ENCODE measurements at regions not wholly inside any gene's neighbourhood (a gene's known extent, or its start where the extent isn't known, plus 50 kb on each side); places are given as distances from the start of the nearest gene placed in this dataset.

DNA sequence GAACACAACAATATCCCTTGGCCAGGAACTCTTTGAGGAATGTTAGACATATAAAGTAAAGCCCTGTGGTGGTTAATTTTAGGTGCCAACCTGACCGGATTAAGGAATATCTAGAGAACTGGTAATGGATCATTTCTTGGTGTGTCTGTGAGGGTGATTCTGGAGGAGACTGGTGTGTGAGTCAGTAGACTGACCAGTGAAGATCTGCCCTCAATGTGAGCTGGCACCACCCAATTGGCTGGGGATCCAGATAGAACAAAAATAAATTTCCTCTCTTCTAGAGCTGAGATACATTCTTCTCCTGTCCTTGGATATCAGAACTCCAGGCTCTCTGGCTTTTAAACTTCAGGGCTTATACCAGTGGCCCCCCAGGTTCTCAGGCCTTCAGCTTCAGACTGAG lies 56.2 kb upstream of the TNPO1 start:
- no peak for ATAC-seq
- Histone ChIP-seq H3K27me3 (no peaks in the 10 kb centered on the region), H3K4me3 (no peak overlapping the region), H3K4me1 (no peaks in the 10 kb centered on the region), H3K27ac (no peak overlapping the region), H3K9me3 (no peaks in the 10 kb centered on the region), H3K36me3 (no peaks in the 10 kb centered on the region)
- no peak for DNase-seq
- TF ChIP-seq, protein P1, sequence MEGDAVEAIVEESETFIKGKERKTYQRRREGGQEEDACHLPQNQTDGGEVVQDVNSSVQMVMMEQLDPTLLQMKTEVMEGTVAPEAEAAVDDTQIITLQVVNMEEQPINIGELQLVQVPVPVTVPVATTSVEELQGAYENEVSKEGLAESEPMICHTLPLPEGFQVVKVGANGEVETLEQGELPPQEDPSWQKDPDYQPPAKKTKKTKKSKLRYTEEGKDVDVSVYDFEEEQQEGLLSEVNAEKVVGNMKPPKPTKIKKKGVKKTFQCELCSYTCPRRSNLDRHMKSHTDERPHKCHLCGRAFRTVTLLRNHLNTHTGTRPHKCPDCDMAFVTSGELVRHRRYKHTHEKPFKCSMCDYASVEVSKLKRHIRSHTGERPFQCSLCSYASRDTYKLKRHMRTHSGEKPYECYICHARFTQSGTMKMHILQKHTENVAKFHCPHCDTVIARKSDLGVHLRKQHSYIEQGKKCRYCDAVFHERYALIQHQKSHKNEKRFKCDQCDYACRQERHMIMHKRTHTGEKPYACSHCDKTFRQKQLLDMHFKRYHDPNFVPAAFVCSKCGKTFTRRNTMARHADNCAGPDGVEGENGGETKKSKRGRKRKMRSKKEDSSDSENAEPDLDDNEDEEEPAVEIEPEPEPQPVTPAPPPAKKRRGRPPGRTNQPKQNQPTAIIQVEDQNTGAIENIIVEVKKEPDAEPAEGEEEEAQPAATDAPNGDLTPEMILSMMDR (IDR thresholded peaks at IDR 0.05), result no peak
- intact Hi-C loops (cut with DNase I), result no loop called here

DNA sequence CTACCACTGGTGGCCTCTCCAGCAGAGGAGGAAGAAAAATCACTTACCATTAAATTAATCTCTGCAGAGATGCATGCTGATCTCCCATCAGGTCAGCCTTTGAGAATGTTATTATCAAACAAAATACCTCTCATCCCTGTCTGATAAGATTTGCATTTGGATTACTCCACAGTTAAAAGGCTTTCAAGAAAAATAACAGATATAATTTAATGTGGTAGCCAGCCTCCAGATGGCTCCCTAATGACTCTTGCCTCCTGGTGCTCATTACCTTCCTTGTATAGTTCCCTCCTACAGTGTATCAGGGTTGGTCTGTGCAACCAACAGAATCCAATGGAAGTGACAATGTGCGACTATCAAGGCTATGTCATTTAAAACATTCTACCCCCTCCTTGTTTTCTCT lies 63.6 kb upstream of the TNPO1 start:
- DNase-seq (no peak), ATAC-seq (no peak)
- TF ChIP-seq, protein P1 (IDR thresholded peaks at IDR 0.05), result no peak
- H3K27ac ChIP-seq, result no peak overlapping the region
- no peaks in the 10 kb centered on the region for H3K4me1 ChIP-seq
- intact Hi-C loops (cut with DNase I), result no loop called here
- H3K36me3 ChIP-seq, result no peaks in the 10 kb centered on the region
- H3K4me3 ChIP-seq, result no peak overlapping the region
- H3K27me3 ChIP-seq, result no peaks in the 10 kb centered on the region
- no peaks in the 10 kb centered on the region for H3K9me3 ChIP-seq

DNA sequence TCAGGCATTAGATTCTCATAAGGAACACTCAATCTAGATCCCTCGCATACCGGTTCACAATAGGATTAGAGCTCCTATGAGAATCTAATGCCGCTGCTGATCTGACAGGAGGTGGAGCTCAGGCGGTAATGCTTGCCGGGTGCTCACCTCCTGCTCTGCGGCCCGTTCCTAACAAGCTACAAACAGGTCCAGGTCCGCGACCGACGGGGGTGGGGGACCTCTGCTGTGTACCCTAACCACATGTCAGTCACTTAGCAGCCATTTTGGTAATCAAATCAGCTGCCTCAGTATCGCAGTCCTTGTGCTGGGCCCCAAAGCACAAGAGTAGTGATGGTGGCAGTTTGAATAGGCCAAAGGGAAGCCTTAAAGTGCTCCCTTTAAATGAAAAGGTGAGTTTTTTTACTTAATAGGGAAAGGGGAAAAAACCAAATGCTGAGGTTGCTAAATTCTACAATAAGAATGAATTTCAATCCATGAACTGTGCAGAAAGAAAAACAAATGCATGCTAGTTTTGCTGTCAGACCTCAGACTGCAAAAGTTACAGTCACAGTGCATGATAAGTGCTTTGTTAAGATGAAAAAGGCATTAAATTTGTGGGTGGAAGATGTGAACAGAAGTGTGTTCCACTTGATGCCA lies 67.0 kb upstream of the TNPO1 start:
- no peaks in the 10 kb centered on the region for H3K27me3 ChIP-seq
- H3K4me3 ChIP-seq, result no peak overlapping the region
- H3K36me3 ChIP-seq, result no peaks in the 10 kb centered on the region
- TF ChIP-seq, protein P1 (IDR thresholded peaks at IDR 0.05), result no peak
- H3K9me3 ChIP-seq, result no peaks in the 10 kb centered on the region
- DNase-seq, result no peak
- intact Hi-C loops (cut with DNase I), result no loop called here
- no peaks in the 10 kb centered on the region for H3K4me1 ChIP-seq
- no peak for ATAC-seq
- H3K27ac ChIP-seq, result no peak overlapping the region

DNA sequence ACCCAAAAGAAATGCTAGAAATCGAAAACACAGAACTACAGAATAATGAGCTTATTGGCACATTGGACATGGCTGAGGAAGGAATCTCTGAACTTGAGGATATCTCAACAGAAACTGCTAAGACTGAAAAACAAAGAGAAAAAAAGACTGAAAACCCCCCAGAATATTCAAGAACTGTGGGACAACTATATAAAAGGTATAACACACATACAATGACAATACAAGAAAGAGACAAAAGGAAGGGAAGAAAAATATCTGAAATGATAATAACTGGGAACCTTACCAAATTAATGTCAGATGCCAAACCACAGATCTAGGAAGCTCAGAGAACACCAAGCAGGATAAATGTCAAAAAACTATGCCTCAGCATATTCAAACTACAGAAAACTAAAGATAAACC lies 68.6 kb upstream of the TNPO1 start:
- Histone ChIP-seq H3K4me3 (no peak overlapping the region), H3K9me3 (no peaks in the 10 kb centered on the region), H3K27ac (no peak overlapping the region), H3K36me3 (no peaks in the 10 kb centered on the region), H3K27me3 (no peaks in the 10 kb centered on the region), H3K4me1 (no peaks in the 10 kb centered on the region)
- DNase-seq (no peak), ATAC-seq (no peak)
- TF ChIP-seq, protein P1 (IDR thresholded peaks at IDR 0.05), result no peak
- intact Hi-C loops (cut with DNase I), result no loop called here

DNA sequence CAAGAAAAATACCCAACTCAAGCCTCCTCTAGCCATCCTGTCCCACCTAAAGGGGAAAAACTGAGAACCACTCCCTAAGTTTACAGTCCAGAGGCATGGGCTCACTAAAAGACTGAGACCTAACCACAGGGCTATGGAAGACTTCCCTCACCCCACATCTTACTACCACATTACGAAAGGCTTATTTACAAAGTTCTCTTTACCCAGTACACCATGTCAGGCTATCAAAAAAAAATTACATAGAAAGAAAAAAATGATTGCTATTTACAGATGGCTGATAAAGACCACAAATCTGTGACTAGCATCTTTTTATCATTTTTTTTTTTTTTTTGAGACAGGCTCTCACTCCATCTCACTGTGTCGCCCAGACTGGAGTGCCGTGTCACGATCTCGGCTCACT lies 69.7 kb upstream of the TNPO1 start:
- TF ChIP-seq, protein P1 (IDR thresholded peaks at IDR 0.05), result no peak
- no peaks in the 10 kb centered on the region for H3K9me3 ChIP-seq
- no peaks in the 10 kb centered on the region for H3K27me3 ChIP-seq
- H3K27ac ChIP-seq, result no peak overlapping the region
- H3K4me3 ChIP-seq, result no peak overlapping the region
- no peaks in the 10 kb centered on the region for H3K36me3 ChIP-seq
- no peaks in the 10 kb centered on the region for H3K4me1 ChIP-seq
- no peak for DNase-seq
- no peak for ATAC-seq
- intact Hi-C loops (cut with DNase I), result no loop called here

DNA sequence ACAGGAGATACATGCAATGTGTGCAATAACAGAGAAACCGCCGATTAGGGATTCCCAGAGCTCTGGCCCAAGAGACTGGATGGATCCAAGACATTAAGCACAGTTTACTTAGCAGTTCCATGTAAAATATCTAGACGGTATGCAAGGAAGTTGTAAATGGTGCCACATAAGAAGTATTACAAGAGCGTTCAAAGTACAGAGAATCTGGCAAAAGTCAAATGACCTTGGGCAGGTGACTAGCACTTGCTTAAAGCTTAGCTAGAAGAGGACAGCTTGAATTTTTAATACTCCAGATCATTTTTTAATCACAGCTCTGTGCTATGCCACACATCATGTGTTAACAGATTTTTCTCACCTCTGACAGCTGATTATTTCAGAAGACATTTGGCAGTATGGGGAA lies 72.3 kb upstream of the TNPO1 start:
- H3K36me3 ChIP-seq, result no peaks in the 10 kb centered on the region
- H3K9me3 ChIP-seq, result no peaks in the 10 kb centered on the region
- no peak for ATAC-seq
- intact Hi-C loops (cut with DNase I), result no loop called here
- TF ChIP-seq, protein P1 (IDR thresholded peaks at IDR 0.05), result no peak
- no peak overlapping the region for H3K27ac ChIP-seq
- H3K27me3 ChIP-seq, result no peaks in the 10 kb centered on the region
- H3K4me3 ChIP-seq, result no peak overlapping the region
- no peaks in the 10 kb centered on the region for H3K4me1 ChIP-seq
- DNase-seq, result no peak

All from upper lobe of right lung (tissue), 1 donor.